ENCODE measurements at regions not wholly inside any gene's neighbourhood (a gene's known extent, or its start where the extent isn't known, plus 50 kb on each side); places are given as distances from the start of the nearest gene placed in this dataset.

- no peak for DNase-seq (ENCODE audit: low read depth)
- no peak for TF ChIP-seq CTCF (IDR thresholded peaks at IDR 0.05; ENCODE audit: insufficient read depth, low read depth, low read length)
- no peak overlapping the region for H3K4me3 ChIP-seq (ENCODE audit: low read depth, low read length)
Measured at GRCh38 chr10:14409247-14409646, 78.5 kb upstream of the FRMD4A start.

GRCh38 chr10:14408139-14408538, 77.4 kb upstream of the FRMD4A start:
- H3K4me3 ChIP-seq (ENCODE audit: low read depth, low read length), result no peak overlapping the region
- DNase-seq (ENCODE audit: low read depth), result no peak
- TF ChIP-seq CTCF (IDR thresholded peaks at IDR 0.05; ENCODE audit: insufficient read depth, low read depth, low read length), result no peak

GRCh38 chr10:14407567-14407966, 76.8 kb upstream of the FRMD4A start:
- no peak for DNase-seq (ENCODE audit: low read depth)
- TF ChIP-seq CTCF (IDR thresholded peaks at IDR 0.05; ENCODE audit: insufficient read depth, low read depth, low read length), result no peak

GRCh38 chr10:14405076-14406065, 74.6 kb upstream of the FRMD4A start:
- no peak overlapping the region for H3K4me3 ChIP-seq (ENCODE audit: low read depth, low read length)
- peak; percentile 61 for DNase-seq (ENCODE audit: low read depth)
- no peak for TF ChIP-seq CTCF (IDR thresholded peaks at IDR 0.05; ENCODE audit: insufficient read depth, low read depth, low read length)

More at GRCh38 chr10:14407567-14407966, 76.8 kb upstream of the FRMD4A start:
- no peak overlapping the region for H3K4me3 ChIP-seq (ENCODE audit: low read depth, low read length)

- no peak for DNase-seq (ENCODE audit: low read depth)
- H3K4me3 ChIP-seq (ENCODE audit: low read depth, low read length), result no peak overlapping the region
- no peak for TF ChIP-seq CTCF (IDR thresholded peaks at IDR 0.05; ENCODE audit: insufficient read depth, low read depth, low read length)
Measured at GRCh38 chr10:14403881-14404623, 73.3 kb upstream of the FRMD4A start.

- no peak overlapping the region for H3K4me3 ChIP-seq (ENCODE audit: low read depth, low read length)
- DNase-seq (ENCODE audit: low read depth), result no peak
- no peak for TF ChIP-seq CTCF (IDR thresholded peaks at IDR 0.05; ENCODE audit: insufficient read depth, low read depth, low read length)
Measured at GRCh38 chr10:14403359-14403758, 72.6 kb upstream of the FRMD4A start.
